ENCODE measurements at regions not wholly inside any gene's neighbourhood (a gene's known extent, or its start where the extent isn't known, plus 50 kb on each side); places are given as distances from the start of the nearest gene placed in this dataset.

GRCh38 chr10:120701381-120701780 lies 149.8 kb upstream of the WDR11 start:
- WGBS (ENCODE audit: missing lambda C conversion rate) = 1% methylated on average over 2 of the region's 2 CpGs
- no peaks in the 10 kb centered on the region for H3K4me1 ChIP-seq

GRCh38 chr10:120702032-120702431 lies 149.1 kb upstream of the WDR11 start:
- FAIRE-seq = no peak
- POLR2A ChIA-PET = no interaction called here

More at GRCh38 chr10:120701381-120701780, 149.8 kb upstream of the WDR11 start:
- no peak for DNase-seq (ENCODE audit: low read depth in 1 of 2, low spot score in 1 of 2)
- no peak overlapping the region for H3K4me2 ChIP-seq
- H3K4me3 ChIP-seq = no peak overlapping the region
- ChIA-PET CTCF (no interaction called here), POLR2A (no interaction called here)
- H3K9me3 ChIP-seq = no peaks in the 10 kb centered on the region; the same call in 2 of the 3 replicates
- no peak overlapping the region for H3K27ac ChIP-seq
- no peak for TF ChIP-seq POLR2A (IDR thresholded peaks at IDR 0.05; ENCODE audit: low read length)
- TF ChIP-seq RNF2 (IDR thresholded peaks at IDR 0.05; ENCODE audit: borderline replicate concordance, low read depth) = no peak
- FAIRE-seq = no peak
- ATAC-seq = no peak

GRCh38 chr10:120705309-120705708 lies 145.9 kb upstream of the WDR11 start:
- Histone ChIP-seq H3K4me1 (no peaks in the 10 kb centered on the region), H3K9me3 (no peaks in the 10 kb centered on the region), H3K27ac (no peak overlapping the region), H3K4me3 (no peak overlapping the region), H3K4me2 (no peak overlapping the region)
- FAIRE-seq (no peak), ATAC-seq (no peak), DNase-seq (ENCODE audit: low read depth in 1 of 2, low spot score in 1 of 2) (no peak)
- 3% methylated on average over 4 of the region's 4 CpGs for WGBS (ENCODE audit: missing lambda C conversion rate)
- CTCF ChIA-PET = no interaction called here
- TF ChIP-seq BCL3 (IDR thresholded peaks at IDR 0.05) (no peak), TFCP2L1 (CRISPR knock-in tag; IDR thresholded peaks at IDR 0.05) (no peak), MYC (IDR thresholded peaks at IDR 0.05; ENCODE audit: borderline replicate concordance, low read length) (no peak), FOSB (CRISPR knock-in tag; IDR thresholded peaks at IDR 0.05) (no peak), ATOH8 (CRISPR knock-in tag; IDR thresholded peaks at IDR 0.05; ENCODE audit: low read depth) (no peak), ZC3H11A (IDR thresholded peaks at IDR 0.05) (no peak), MAZ (IDR thresholded peaks at IDR 0.05; ENCODE audit: borderline replicate concordance, low read depth, low read length) (no peak), CHD2 (IDR thresholded peaks at IDR 0.05; ENCODE audit: low read length, partially characterized antibody) (no peak)
- POLR2A ChIA-PET = no interaction called here

More at GRCh38 chr10:120702032-120702431, 149.1 kb upstream of the WDR11 start:
- no peaks in the 10 kb centered on the region for H3K4me1 ChIP-seq
- H3K27ac ChIP-seq = no peak overlapping the region
- CTCF ChIA-PET = no interaction called here
- WGBS (ENCODE audit: missing lambda C conversion rate) = 2% methylated on average over 1 of the region's 1 CpG
- H3K4me3 ChIP-seq = no peak overlapping the region
- H3K9me3 ChIP-seq = no peaks in the 10 kb centered on the region; the same call in 2 of the 3 replicates
- DNase-seq (ENCODE audit: low read depth in 1 of 2, low spot score in 1 of 2) (no peak), ATAC-seq (no peak)
- TF ChIP-seq NPAS2 (CRISPR knock-in tag; IDR thresholded peaks at IDR 0.05; ENCODE audit: borderline replicate concordance) (no peak), PHF8 (IDR thresholded peaks at IDR 0.05; ENCODE audit: borderline replicate concordance, low read depth) (no peak), NR3C1 (IDR thresholded peaks at IDR 0.05) (no peak), MAFK (IDR thresholded peaks at IDR 0.05; ENCODE audit: partially characterized antibody) (no peak), BCL3 (IDR thresholded peaks at IDR 0.05) (no peak), POLR2AphosphoS2 (conservative IDR thresholded peaks at IDR 0.05; ENCODE audit: low read length) (no peak)
- H3K4me2 ChIP-seq = no peak overlapping the region

GRCh38 chr10:120710076-120710475 lies 141.1 kb upstream of the WDR11 start:
- ATAC-seq = no peak
- ChIA-PET POLR2A (no interaction called here), CTCF (no interaction called here)
- Histone ChIP-seq H3K4me1 (no peaks in the 10 kb centered on the region), H3K9me3 (no peaks in the 10 kb centered on the region), H3K4me3 (no peak overlapping the region), H3K4me2 (no peak overlapping the region), H3K27ac (no peak overlapping the region)
- WGBS (ENCODE audit: missing lambda C conversion rate) = 0% methylated on average over 2 of the region's 2 CpGs
- DNase-seq (ENCODE audit: low read depth in 1 of 2, low spot score in 1 of 2) = no peak
- no peak for FAIRE-seq
- TF ChIP-seq FOSB (CRISPR knock-in tag; IDR thresholded peaks at IDR 0.05) = no peak
- no peak for TF ChIP-seq ELK1 (IDR thresholded peaks at IDR 0.05; ENCODE audit: low read depth, low read length)
- no peak for TF ChIP-seq USF2 (IDR thresholded peaks at IDR 0.05)
- TF ChIP-seq POLR2A (IDR thresholded peaks at IDR 0.05; ENCODE audit: low read length) = no peak
- no peak for TF ChIP-seq BCL3 (IDR thresholded peaks at IDR 0.05)
- TF ChIP-seq ZNF302 (CRISPR knock-in tag; IDR thresholded peaks at IDR 0.05) = no peak
- no peak for TF ChIP-seq TP53 (CRISPR knock-in tag; IDR thresholded peaks at IDR 0.05)
- no peak for TF ChIP-seq CEBPB (IDR thresholded peaks at IDR 0.05)
- TF ChIP-seq ZFP36 (IDR thresholded peaks at IDR 0.05; ENCODE audit: borderline replicate concordance, partially characterized antibody) = no peak
- TF ChIP-seq ZC3H11A (IDR thresholded peaks at IDR 0.05) = no peak
- no peak for TF ChIP-seq POLR2AphosphoS2 (conservative IDR thresholded peaks at IDR 0.05; ENCODE audit: low read length)
- no peak for TF ChIP-seq RNF2 (IDR thresholded peaks at IDR 0.05; ENCODE audit: borderline replicate concordance, low read depth)
- no peak for TF ChIP-seq RCOR1 (IDR thresholded peaks at IDR 0.05; ENCODE audit: low read depth, low read length)
- no peak for TF ChIP-seq SREBF2 (IDR thresholded peaks at IDR 0.05)
- TF ChIP-seq RAD21 (conservative IDR thresholded peaks at IDR 0.05 in 1 of 2, IDR thresholded peaks at IDR 0.05 in 1 of 2) = no peak
